ENCODE measurements at regions not wholly inside any gene's neighbourhood (a gene's known extent, or its start where the extent isn't known, plus 50 kb on each side); places are given as distances from the start of the nearest gene placed in this dataset.

DNA sequence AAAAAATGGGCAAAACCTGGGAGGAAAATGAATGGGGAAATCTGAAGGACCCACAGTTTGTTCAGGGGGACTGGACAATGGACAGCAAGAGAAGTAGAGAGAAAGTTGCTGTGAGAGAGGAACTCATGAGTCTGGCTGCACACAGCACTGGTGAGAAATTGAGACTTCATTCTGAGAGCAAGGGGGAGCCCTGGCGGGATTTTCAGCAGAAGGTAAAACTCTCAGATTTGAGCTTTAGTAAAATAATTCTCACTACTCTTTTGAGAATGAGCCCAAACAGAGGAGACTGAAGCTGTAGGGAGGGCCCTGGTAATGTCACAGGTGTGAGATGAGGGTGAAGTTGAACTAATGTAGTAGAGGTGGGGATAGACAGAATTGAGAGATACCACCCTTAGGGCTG lies 438.6 kb downstream of the OMA1 start (continued):
- TF ChIP-seq, protein P1, sequence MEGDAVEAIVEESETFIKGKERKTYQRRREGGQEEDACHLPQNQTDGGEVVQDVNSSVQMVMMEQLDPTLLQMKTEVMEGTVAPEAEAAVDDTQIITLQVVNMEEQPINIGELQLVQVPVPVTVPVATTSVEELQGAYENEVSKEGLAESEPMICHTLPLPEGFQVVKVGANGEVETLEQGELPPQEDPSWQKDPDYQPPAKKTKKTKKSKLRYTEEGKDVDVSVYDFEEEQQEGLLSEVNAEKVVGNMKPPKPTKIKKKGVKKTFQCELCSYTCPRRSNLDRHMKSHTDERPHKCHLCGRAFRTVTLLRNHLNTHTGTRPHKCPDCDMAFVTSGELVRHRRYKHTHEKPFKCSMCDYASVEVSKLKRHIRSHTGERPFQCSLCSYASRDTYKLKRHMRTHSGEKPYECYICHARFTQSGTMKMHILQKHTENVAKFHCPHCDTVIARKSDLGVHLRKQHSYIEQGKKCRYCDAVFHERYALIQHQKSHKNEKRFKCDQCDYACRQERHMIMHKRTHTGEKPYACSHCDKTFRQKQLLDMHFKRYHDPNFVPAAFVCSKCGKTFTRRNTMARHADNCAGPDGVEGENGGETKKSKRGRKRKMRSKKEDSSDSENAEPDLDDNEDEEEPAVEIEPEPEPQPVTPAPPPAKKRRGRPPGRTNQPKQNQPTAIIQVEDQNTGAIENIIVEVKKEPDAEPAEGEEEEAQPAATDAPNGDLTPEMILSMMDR (IDR thresholded peaks at IDR 0.05 in 2 of 3, conservative IDR thresholded peaks at IDR 0.05 in 1 of 3; ENCODE audit: borderline replicate concordance in 1 of 3, insufficient read depth in 1 of 3, low read depth in 2 of 3, low read length in 2 of 3) = no peak
- TF ChIP-seq JUND (IDR thresholded peaks at IDR 0.05) (no peak), POLR2AphosphoS5 (IDR thresholded peaks at IDR 0.05; ENCODE audit: low read depth, low read length) (no peak), ZNF274 (IDR thresholded peaks at IDR 0.05; ENCODE audit: low read depth, low read length) (no peak)

DNA sequence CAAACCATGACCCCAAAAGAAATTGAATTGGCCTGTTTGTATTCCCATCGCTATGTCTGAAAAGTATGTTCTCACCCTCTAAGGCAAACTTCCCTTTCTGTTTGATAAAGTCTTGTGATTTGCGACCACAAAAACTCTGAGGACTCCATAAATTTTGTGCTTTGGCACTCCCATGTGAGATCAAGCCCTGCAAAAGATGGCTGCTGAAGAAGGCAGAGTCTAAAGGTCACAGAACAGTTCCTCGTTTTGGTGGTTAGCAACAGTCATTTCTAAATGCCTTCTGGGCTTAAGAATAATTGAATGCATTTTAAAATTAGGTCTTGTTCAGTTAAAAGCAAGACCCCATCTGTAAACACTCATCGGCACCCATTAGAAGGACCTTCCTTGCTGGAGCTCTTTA lies 441.6 kb downstream of the OMA1 start:
- DNase-seq (ENCODE audit: low read depth, low spot score) = no peak
- no peak for ATAC-seq
- no peaks in the 10 kb centered on the region for H3K79me2 ChIP-seq (ENCODE audit: insufficient read depth, low read length)
- no peak overlapping the region for H3K27ac ChIP-seq (ENCODE audit: low read depth, low read length)
- intact Hi-C loops (cut with micrococcal nuclease) = no loop called here
- no peaks in the 10 kb centered on the region for H3K36me3 ChIP-seq (ENCODE audit: control insufficient read depth in 1 of 2, insufficient read depth in 2 of 2, low read length in 2 of 2)
- no peaks in the 10 kb centered on the region for H3K9me2 ChIP-seq (ENCODE audit: insufficient read depth)
- H4K20me1 ChIP-seq (ENCODE audit: insufficient read depth) = no peaks in the 10 kb centered on the region
- H2AFZ ChIP-seq (ENCODE audit: low read depth, low read length, poor library complexity, severe bottlenecking) = no peak overlapping the region
- RAD21 ChIA-PET (ENCODE audit: low non-redundant PET in 1 of 2, low total read pairs in 2 of 2, uncharacterized antibody in 2 of 2, unreplicated experiment in 2 of 2) = no interaction called here
- H3K27me3 ChIP-seq (ENCODE audit: insufficient read depth, low read length) = peaks cover 16% of the 10 kb centered on the region; the same call in 1 of the 2 replicates
- no peaks in the 10 kb centered on the region for H3K9me3 ChIP-seq (ENCODE audit: control insufficient read depth in 1 of 2, insufficient read depth in 1 of 2, low read depth in 1 of 2, low read length in 2 of 2)
- POLR2A ChIA-PET = no interaction called here
- CTCF ChIA-PET = no interaction called here
- no peak for TF ChIP-seq FOSL1 (IDR thresholded peaks at IDR 0.05; ENCODE audit: low read depth)
- TF ChIP-seq CEBPB (IDR thresholded peaks at IDR 0.05; ENCODE audit: low read depth) = no peak
- no peak for TF ChIP-seq JUND (IDR thresholded peaks at IDR 0.05)
- TF ChIP-seq RAD21 (IDR thresholded peaks at IDR 0.05; ENCODE audit: low read depth) = no peak
- TF ChIP-seq CBX3 (IDR thresholded peaks at IDR 0.05; ENCODE audit: low read depth) = no peak
- no peak for TF ChIP-seq EGR1 (IDR thresholded peaks at IDR 0.05; ENCODE audit: low read depth)
- no peak for TF ChIP-seq POLR2AphosphoS5 (IDR thresholded peaks at IDR 0.05; ENCODE audit: low read depth, low read length)
- TF ChIP-seq, protein P1 (IDR thresholded peaks at IDR 0.05 in 2 of 3, conservative IDR thresholded peaks at IDR 0.05 in 1 of 3; ENCODE audit: borderline replicate concordance in 1 of 3, insufficient read depth in 1 of 3, low read depth in 2 of 3, low read length in 2 of 3) = no peak
- BruUV-seq (replicated peaks) = no TSS peak
- H3K4me3 ChIP-seq (replicated peaks in 1 of 2; ENCODE audit: low read depth in 1 of 2, low read length in 2 of 2) = no peak overlapping the region
- no peak overlapping the region for H3K9ac ChIP-seq (ENCODE audit: low read length)
- H3K4me2 ChIP-seq (ENCODE audit: low read length) = no peak overlapping the region
- H3K4me1 ChIP-seq (ENCODE audit: control insufficient read depth in 1 of 2, insufficient read depth in 2 of 2, low read length in 2 of 2) = no peaks in the 10 kb centered on the region
